ENCODE measurements at regions not wholly inside any gene's neighbourhood (a gene's known extent, or its start where the extent isn't known, plus 50 kb on each side); places are given as distances from the start of the nearest gene placed in this dataset.

DNA sequence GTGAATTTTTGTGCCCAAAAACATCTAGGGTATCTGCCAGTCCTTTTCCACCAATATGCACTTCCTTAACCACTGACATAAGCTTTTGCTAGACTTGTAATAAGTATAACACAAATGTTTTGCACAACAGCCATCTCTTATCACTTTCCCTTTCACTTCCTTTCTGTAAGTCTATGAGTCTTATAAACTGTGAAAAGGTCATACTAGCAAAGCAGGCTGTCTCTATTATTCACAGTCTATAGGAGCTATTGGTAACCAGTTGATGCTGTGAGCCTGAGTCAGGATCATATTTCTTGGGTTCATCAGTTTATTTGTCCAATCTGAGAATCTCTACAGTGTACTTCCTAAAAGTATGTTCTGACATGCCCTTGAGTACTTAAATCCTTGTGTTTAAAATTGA is 172.6 kb downstream of the CHRM3 start:
- TF ChIP-seq CTCF (IDR thresholded peaks at IDR 0.05): no peak
- TF ChIP-seq EP300 (IDR thresholded peaks at IDR 0.05): no peak
- no peak for TF ChIP-seq POLR2A (IDR thresholded peaks at IDR 0.05)
